Activated CD8-positive, alpha-beta T cell treated with anti-CD3 and anti-CD28 coated beads for 36 hours (primary cell): ENCODE measurements at regions not wholly inside any gene's neighbourhood (a gene's known extent, or its start where the extent isn't known, plus 50 kb on each side); places are given as distances from the start of the nearest gene placed in this dataset.

Experiments used
- ATAC-seq: fragments of 200-7000 bp; cut with Tn5 transposase; one replicate; pipeline ENCODE4 v1.10.0; 2021; ENCODE audit warnings: mild to moderate bottlenecking, moderate library complexity
- CTCF ChIA-PET: fragments of 350-600 bp; sonication (Branson Sonifier 250); formaldehyde crosslinking; loops from one replicate; lab custom pipeline; 2021; ENCODE audit warnings: antibody characterized with exemption; lab: Charles Lee
- POLR2A ChIA-PET: fragments of 350-600 bp; sonication (Branson Sonifier 250); formaldehyde crosslinking; loops from one replicate; lab custom pipeline; 2021; ENCODE audit warnings: antibody characterized with exemption; lab: Charles Lee
- DNase-seq: peaks from one replicate; pipeline ENCODE4 v3.0.0-alpha.2; 2020
- H3K27ac Mint-ChIP-seq: one replicate; pipeline ENCODE4 v1.8.0; 2021; ENCODE audit warnings: mild to moderate bottlenecking, mixed read lengths
- H3K27me3 Mint-ChIP-seq: one replicate; pipeline ENCODE4 v1.8.0; 2021; ENCODE audit warnings: mixed read lengths
- H3K36me3 Mint-ChIP-seq: one replicate; pipeline ENCODE4 v1.8.0; 2021; ENCODE audit warnings: low read depth, mixed read lengths
- H3K4me1 Mint-ChIP-seq: one replicate; pipeline ENCODE4 v1.8.0; 2021; ENCODE audit warnings: low read depth, mixed read lengths
- H3K4me3 Mint-ChIP-seq: one replicate; pipeline ENCODE4 v1.8.0; 2021; ENCODE audit warnings: mild to moderate bottlenecking, moderate library complexity, mixed read lengths
- H3K9me3 Mint-ChIP-seq: one replicate; pipeline ENCODE4 v1.8.0; 2021; ENCODE audit warnings: mixed read lengths
- intact Hi-C: fragments of 100-400 bp; cut with micrococcal nuclease; formaldehyde crosslinking; loops from one replicate; pipeline ENCODE4 v1.10.0; 2022
- TF ChIP-seq, protein P1 (sequence below): fragments of 200-600 bp; IDR thresholded peaks from one replicate; pipeline ENCODE4 v1.8.0; 2022; ENCODE audit warnings: antibody characterized with exemption, mild to moderate bottlenecking

DNA sequence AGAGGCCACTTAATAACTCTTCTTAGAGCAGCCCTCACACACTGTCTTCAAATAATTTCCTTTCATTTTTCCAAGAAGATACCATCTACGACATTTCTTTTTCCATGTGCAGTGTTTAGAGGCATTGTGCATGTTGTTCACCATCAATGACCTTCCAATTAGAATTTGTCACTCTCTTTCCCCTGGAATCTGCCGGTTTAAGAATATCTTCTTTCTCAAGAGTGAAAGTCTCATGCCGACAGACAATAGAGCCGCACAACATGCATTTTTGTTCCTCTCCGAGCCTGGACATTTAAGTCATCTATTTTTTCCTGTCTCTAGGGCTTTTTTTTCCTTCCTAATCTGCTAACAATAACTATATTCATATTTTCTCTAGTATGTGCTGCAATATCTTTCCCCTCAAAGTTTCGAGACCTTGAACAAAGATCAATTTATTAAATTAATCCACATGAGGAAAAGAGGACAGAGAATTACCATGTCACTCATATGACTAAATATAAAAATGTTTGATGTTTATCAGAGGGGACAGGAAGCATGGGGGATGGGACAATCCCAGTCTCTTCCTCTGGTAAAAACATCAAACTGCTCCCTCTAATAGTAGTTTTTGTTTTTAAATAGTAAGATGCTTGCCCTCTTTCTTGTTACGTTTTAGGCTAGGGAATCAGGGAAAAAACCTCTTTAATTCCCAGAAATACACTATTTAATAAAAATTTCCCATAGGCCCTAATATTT, 893.4 kb downstream of the C6orf118 start:
- ChIA-PET CTCF (no interaction called here), POLR2A (no interaction called here)
- ATAC-seq (no peak), DNase-seq (no peak)
- Mint-ChIP-seq H3K27me3 (no peaks in the 10 kb centered on the region), H3K27ac (no peak overlapping the region), H3K4me3 (no peak overlapping the region), H3K4me1 (no peaks in the 10 kb centered on the region), H3K9me3 (peaks cover 13% of the 10 kb centered on the region), H3K36me3 (no peaks in the 10 kb centered on the region)
- TF ChIP-seq, protein P1, sequence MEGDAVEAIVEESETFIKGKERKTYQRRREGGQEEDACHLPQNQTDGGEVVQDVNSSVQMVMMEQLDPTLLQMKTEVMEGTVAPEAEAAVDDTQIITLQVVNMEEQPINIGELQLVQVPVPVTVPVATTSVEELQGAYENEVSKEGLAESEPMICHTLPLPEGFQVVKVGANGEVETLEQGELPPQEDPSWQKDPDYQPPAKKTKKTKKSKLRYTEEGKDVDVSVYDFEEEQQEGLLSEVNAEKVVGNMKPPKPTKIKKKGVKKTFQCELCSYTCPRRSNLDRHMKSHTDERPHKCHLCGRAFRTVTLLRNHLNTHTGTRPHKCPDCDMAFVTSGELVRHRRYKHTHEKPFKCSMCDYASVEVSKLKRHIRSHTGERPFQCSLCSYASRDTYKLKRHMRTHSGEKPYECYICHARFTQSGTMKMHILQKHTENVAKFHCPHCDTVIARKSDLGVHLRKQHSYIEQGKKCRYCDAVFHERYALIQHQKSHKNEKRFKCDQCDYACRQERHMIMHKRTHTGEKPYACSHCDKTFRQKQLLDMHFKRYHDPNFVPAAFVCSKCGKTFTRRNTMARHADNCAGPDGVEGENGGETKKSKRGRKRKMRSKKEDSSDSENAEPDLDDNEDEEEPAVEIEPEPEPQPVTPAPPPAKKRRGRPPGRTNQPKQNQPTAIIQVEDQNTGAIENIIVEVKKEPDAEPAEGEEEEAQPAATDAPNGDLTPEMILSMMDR = no peak
- intact Hi-C loops = no loop called here

DNA sequence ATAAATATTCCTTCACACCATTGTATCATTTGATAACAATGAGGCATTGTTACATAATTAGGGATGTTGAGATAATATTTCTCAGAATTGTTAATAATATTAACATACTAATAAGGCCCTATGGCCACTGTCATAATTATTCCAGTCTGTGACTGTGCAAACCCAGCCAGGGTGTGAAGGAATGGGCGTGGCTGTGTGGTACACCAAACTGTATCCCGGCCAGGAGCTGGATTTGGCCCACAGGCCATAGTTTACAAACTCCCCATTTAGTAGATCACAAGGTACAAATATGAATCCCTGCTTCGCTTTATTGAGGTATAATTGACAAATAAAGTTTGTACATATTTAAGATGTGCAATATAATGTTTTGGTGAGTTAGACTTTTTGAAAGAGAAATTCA, 894.7 kb downstream of the C6orf118 start:
- intact Hi-C loops = no loop called here
- Mint-ChIP-seq H3K4me1 (no peaks in the 10 kb centered on the region), H3K27ac (no peak overlapping the region), H3K9me3 (peaks cover 7% of the 10 kb centered on the region), H3K4me3 (no peak overlapping the region), H3K36me3 (no peaks in the 10 kb centered on the region), H3K27me3 (no peaks in the 10 kb centered on the region)
- DNase-seq = no peak
- ChIA-PET POLR2A (no interaction called here), CTCF (no interaction called here)
- no peak for ATAC-seq
- TF ChIP-seq, protein P1 = no peak

DNA sequence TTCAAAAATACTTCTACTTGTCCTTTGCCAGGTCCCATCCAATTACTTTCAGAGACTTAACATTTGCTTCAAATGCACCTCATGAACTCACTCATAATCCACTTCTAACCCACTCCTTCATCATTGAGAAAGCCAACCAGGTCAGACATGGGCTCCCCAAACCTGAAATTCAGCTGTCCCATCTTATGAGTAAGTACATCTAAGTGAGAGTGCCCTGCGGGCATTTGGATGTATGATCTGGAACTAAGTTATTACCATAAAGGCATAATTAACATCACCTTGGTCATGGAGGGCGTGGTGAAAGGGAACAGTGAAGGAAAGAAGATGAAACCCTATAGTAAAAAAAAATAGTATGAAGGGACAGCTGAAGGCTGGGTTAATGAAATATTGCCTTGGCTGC, 896.8 kb downstream of the C6orf118 start:
- ChIA-PET CTCF (interaction anchor here (0.7 kb wide), 1 partner anchor 1031 kb away, joined by 4 read pairs; no protein-coding TSS in a partner anchor), POLR2A (no interaction called here)
- no peak overlapping the region for H3K4me3 Mint-ChIP-seq
- ATAC-seq (no peak), DNase-seq (no peak)
- no peaks in the 10 kb centered on the region for H3K27me3 Mint-ChIP-seq
- no peaks in the 10 kb centered on the region for H3K36me3 Mint-ChIP-seq
- intact Hi-C loops = no loop called here
- H3K4me1 Mint-ChIP-seq = no peaks in the 10 kb centered on the region
- peaks cover 7% of the 10 kb centered on the region for H3K9me3 Mint-ChIP-seq
- TF ChIP-seq, protein P1 = no peak
- H3K27ac Mint-ChIP-seq = no peak overlapping the region

DNA sequence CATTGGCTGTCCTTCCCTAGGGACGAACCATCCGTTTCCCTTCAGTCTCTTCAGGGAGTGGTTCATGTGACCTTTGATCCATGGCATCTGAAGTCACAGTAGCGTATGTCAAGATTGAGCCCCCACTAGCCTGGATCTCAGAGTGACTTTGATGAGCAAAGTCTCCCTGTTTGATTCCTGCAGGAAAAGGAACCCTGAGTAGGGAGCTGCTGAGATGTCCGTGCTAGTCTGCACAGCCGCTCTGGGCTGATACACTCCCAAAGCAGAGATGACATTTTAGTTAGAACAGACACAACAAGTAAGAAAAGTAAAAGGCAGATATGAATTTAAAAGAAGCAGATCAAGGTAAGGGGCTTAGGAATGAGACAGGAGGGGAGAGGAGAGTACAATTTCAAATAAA, 899.4 kb downstream of the C6orf118 start:
- TF ChIP-seq, protein P1 = no peak
- ChIA-PET POLR2A (interaction anchor here (0.7 kb wide), 1 partner anchor 180 kb away, joined by 3 read pairs; no protein-coding TSS in a partner anchor), CTCF (no interaction called here)
- H3K27me3 Mint-ChIP-seq = no peaks in the 10 kb centered on the region
- no peaks in the 10 kb centered on the region for H3K4me1 Mint-ChIP-seq
- DNase-seq (no peak), ATAC-seq (no peak)
- no peaks in the 10 kb centered on the region for H3K36me3 Mint-ChIP-seq
- H3K27ac Mint-ChIP-seq = no peak overlapping the region
- peaks cover 8% of the 10 kb centered on the region for H3K9me3 Mint-ChIP-seq
- no peak overlapping the region for H3K4me3 Mint-ChIP-seq
- intact Hi-C loops = no loop called here

DNA sequence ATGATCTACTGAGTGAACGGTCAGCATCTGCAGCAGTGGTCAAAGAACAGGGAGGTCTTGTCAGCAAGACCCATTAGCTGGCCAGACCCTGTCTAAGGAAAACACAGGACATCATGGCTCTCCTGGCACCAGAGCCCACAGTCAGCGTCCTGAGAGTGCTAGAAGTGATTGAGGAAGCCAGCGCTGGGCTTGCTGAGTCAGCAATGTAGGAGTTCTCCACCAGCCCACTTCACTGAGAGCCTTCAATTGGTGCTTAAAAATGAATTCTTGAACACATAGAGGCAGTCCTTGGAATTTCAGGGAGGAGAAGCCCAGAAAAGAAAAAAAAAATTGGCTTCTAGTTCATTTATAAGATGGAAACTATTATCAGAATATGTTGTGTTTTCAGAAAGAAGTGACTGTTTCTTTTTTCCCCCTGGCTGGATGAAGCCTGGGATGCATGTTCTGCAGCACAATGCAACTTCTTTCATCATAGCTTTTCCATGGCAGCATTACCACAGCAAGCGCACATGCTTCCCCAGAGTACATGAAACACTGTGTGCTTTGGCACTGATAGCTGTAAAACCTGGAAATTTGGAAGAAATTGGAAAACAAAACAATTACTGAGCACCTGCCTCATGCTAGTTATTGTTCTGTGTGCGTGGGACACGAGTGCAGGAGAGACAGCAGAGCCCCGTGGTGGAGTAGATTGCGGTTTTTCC, 899.9 kb downstream of the C6orf118 start:
- ChIA-PET POLR2A (interaction anchor here (0.7 kb wide), 1 partner anchor 181 kb away, joined by 3 read pairs; no protein-coding TSS in a partner anchor), CTCF (no interaction called here)
- Mint-ChIP-seq H3K4me3 (no peak overlapping the region), H3K9me3 (peaks cover 10% of the 10 kb centered on the region), H3K36me3 (no peaks in the 10 kb centered on the region), H3K27ac (no peak overlapping the region), H3K4me1 (no peaks in the 10 kb centered on the region), H3K27me3 (no peaks in the 10 kb centered on the region)
- DNase-seq (no peak), ATAC-seq (no peak)
- intact Hi-C loops = no loop called here
- TF ChIP-seq, protein P1 = no peak
